ENCODE measurements at regions not wholly inside any gene's neighbourhood (a gene's known extent, or its start where the extent isn't known, plus 50 kb on each side); places are given as distances from the start of the nearest gene placed in this dataset.

DNA sequence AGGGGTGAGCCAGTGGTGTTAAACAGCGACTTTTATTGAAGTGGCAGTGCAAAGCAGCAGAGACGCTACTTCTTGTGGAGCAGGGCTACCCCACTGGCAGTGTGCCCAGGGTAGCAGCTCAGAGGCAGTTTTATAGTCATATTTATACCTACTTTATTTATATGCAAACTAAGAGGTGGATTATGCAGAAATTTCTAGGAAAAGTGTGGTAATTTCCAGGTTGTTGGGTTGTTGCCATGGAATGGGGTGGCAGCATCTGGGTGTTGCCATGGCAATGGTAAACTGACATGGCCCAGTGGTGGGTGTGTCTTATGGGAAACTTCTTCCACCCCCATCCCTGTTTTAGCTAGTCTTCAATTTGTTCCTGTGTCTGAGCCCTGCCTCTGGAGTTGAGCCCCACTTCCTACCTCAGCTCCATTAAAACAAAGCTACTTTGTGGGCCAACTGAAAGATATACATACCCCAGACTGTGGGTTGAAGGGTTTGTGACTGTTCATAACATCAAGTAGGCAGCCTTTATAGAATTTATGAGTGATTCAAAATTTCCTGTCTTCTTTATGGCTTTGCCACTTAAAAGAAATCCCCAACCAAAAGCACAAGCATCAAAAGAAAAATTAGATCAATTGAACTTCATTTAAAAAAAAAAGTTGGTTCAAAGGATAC, 60.3 kb downstream of the EBLN2 start:
- TF ChIP-seq, protein P1, sequence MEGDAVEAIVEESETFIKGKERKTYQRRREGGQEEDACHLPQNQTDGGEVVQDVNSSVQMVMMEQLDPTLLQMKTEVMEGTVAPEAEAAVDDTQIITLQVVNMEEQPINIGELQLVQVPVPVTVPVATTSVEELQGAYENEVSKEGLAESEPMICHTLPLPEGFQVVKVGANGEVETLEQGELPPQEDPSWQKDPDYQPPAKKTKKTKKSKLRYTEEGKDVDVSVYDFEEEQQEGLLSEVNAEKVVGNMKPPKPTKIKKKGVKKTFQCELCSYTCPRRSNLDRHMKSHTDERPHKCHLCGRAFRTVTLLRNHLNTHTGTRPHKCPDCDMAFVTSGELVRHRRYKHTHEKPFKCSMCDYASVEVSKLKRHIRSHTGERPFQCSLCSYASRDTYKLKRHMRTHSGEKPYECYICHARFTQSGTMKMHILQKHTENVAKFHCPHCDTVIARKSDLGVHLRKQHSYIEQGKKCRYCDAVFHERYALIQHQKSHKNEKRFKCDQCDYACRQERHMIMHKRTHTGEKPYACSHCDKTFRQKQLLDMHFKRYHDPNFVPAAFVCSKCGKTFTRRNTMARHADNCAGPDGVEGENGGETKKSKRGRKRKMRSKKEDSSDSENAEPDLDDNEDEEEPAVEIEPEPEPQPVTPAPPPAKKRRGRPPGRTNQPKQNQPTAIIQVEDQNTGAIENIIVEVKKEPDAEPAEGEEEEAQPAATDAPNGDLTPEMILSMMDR (IDR thresholded peaks at IDR 0.05) = no peak
- TF ChIP-seq POLR2AphosphoS5 (IDR thresholded peaks at IDR 0.05; ENCODE audit: low read depth, low read length) (no peak), TCF7L2 (IDR thresholded peaks at IDR 0.05; ENCODE audit: low read depth, low read length) (no peak), SIN3A (IDR thresholded peaks at IDR 0.05; ENCODE audit: borderline replicate concordance, insufficient read depth, low read depth, low read length) (no peak)
- TF ChIP-seq, protein P2, sequence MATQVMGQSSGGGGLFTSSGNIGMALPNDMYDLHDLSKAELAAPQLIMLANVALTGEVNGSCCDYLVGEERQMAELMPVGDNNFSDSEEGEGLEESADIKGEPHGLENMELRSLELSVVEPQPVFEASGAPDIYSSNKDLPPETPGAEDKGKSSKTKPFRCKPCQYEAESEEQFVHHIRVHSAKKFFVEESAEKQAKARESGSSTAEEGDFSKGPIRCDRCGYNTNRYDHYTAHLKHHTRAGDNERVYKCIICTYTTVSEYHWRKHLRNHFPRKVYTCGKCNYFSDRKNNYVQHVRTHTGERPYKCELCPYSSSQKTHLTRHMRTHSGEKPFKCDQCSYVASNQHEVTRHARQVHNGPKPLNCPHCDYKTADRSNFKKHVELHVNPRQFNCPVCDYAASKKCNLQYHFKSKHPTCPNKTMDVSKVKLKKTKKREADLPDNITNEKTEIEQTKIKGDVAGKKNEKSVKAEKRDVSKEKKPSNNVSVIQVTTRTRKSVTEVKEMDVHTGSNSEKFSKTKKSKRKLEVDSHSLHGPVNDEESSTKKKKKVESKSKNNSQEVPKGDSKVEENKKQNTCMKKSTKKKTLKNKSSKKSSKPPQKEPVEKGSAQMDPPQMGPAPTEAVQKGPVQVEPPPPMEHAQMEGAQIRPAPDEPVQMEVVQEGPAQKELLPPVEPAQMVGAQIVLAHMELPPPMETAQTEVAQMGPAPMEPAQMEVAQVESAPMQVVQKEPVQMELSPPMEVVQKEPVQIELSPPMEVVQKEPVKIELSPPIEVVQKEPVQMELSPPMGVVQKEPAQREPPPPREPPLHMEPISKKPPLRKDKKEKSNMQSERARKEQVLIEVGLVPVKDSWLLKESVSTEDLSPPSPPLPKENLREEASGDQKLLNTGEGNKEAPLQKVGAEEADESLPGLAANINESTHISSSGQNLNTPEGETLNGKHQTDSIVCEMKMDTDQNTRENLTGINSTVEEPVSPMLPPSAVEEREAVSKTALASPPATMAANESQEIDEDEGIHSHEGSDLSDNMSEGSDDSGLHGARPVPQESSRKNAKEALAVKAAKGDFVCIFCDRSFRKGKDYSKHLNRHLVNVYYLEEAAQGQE (IDR thresholded peaks at IDR 0.05; ENCODE audit: insufficient read depth in 1 of 2, low read depth in 2 of 2, low read length in 1 of 2) = no peak

Data from Panc1 (cell line).